Duodenal mucosa (tissue), 2 donors: ENCODE measurements at regions not wholly inside any gene's neighbourhood (a gene's known extent, or its start where the extent isn't known, plus 50 kb on each side); places are given as distances from the start of the nearest gene placed in this dataset.
"Not testable (repeated sequence)": the region's sequence is repeated elsewhere in the genome, so short reads cannot be mapped to it uniquely, and the experiment has no call there.

Source experiments
- H3K27ac ChIP-seq: one replicate; pipeline ENCODE4 v1.7.0; 2013; ENCODE audit warnings: low read depth, low read length
- H3K27me3 ChIP-seq, 2 donors: one replicate each; pipeline ENCODE4 v1.7.0; 2013; ENCODE audit warnings: low read length in 2 of 2, control low read depth in 1 of 2; ENCODE audit not compliant: insufficient read depth in 2 of 2, control insufficient read depth in 1 of 2
- H3K36me3 ChIP-seq, 2 donors: one replicate each; pipeline ENCODE4 v1.7.0; 2013; ENCODE audit warnings: low read length in 2 of 2, control low read depth in 1 of 2; ENCODE audit not compliant: insufficient read depth in 2 of 2, control insufficient read depth in 1 of 2
- H3K4me1 ChIP-seq, 2 donors: one replicate each; pipeline ENCODE4 v1.7.0; 2013; ENCODE audit warnings: low read length in 2 of 2, control low read depth in 1 of 2; ENCODE audit not compliant: insufficient read depth in 2 of 2, control insufficient read depth in 1 of 2
- H3K4me3 ChIP-seq, 2 donors: one replicate each; pipeline ENCODE4 v1.7.0; 2013; ENCODE audit warnings: low read length in 2 of 2, low read depth in 1 of 2
- H3K9ac ChIP-seq, 2 donors: one replicate each; pipeline ENCODE4 v1.7.0; 2013; ENCODE audit warnings: low read length in 2 of 2, low read depth in 1 of 2
- H3K9me3 ChIP-seq, 2 donors: one replicate each; pipeline ENCODE4 v1.7.0; 2013; ENCODE audit warnings: low read length in 2 of 2, control low read depth in 1 of 2; ENCODE audit not compliant: control insufficient read depth in 1 of 2

DNA sequence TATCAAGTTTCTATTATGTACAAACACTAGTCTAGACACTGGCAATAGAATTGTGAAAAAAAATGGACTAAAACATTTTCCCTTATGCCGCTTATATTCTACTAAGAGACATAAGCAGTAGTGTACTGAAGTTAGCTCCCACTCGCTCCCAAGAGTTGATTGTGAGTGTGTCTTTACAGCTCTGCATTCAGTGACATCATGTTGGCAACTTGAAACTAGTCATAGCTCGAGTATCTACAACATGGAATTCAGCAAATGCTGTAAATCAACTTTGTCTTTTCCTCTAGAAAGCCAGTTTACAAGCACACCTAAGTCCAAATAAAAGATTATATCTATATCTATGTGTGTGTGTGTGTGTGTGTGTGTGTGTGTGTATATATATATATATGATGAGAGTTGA lies 58.8 kb upstream of the MAGI2 start:
- no peaks in the 10 kb centered on the region for H3K27me3 ChIP-seq
- no peak overlapping the region for H3K9ac ChIP-seq
- H3K4me1 ChIP-seq = no peaks in the 10 kb centered on the region
- no peaks in the 10 kb centered on the region for H3K9me3 ChIP-seq
- H3K27ac ChIP-seq = no peak overlapping the region
- no peaks in the 10 kb centered on the region for H3K36me3 ChIP-seq
- H3K4me3 ChIP-seq = no peak overlapping the region

- H3K27me3 ChIP-seq = not testable (repeated sequence)
Observed at GRCh38 chr7:79511056-79511455, 57.6 kb upstream of the MAGI2 start.

GRCh38 chr7:79507131-79507530 lies 53.7 kb upstream of the MAGI2 start:
- no peak overlapping the region for H3K27ac ChIP-seq
- no peak overlapping the region for H3K9ac ChIP-seq
- no peaks in the 10 kb centered on the region for H3K27me3 ChIP-seq
- H3K4me3 ChIP-seq = no peak overlapping the region
- no peaks in the 10 kb centered on the region for H3K9me3 ChIP-seq
- no peaks in the 10 kb centered on the region for H3K36me3 ChIP-seq
- H3K4me1 ChIP-seq = no peaks in the 10 kb centered on the region

More at GRCh38 chr7:79511056-79511455, 57.6 kb upstream of the MAGI2 start:
- not testable (repeated sequence) for H3K9me3 ChIP-seq, H3K4me3 ChIP-seq, H3K4me1 ChIP-seq, H3K9ac ChIP-seq, H3K36me3 ChIP-seq, H3K27ac ChIP-seq

- Histone ChIP-seq H3K9me3 (no peaks in the 10 kb centered on the region), H3K4me1 (no peaks in the 10 kb centered on the region), H3K27me3 (no peaks in the 10 kb centered on the region), H3K36me3 (no peaks in the 10 kb centered on the region), H3K9ac (no peak overlapping the region), H3K27ac (no peak overlapping the region), H3K4me3 (no peak overlapping the region)
Observed at GRCh38 chr7:79506481-79506880, 53.0 kb upstream of the MAGI2 start.

DNA sequence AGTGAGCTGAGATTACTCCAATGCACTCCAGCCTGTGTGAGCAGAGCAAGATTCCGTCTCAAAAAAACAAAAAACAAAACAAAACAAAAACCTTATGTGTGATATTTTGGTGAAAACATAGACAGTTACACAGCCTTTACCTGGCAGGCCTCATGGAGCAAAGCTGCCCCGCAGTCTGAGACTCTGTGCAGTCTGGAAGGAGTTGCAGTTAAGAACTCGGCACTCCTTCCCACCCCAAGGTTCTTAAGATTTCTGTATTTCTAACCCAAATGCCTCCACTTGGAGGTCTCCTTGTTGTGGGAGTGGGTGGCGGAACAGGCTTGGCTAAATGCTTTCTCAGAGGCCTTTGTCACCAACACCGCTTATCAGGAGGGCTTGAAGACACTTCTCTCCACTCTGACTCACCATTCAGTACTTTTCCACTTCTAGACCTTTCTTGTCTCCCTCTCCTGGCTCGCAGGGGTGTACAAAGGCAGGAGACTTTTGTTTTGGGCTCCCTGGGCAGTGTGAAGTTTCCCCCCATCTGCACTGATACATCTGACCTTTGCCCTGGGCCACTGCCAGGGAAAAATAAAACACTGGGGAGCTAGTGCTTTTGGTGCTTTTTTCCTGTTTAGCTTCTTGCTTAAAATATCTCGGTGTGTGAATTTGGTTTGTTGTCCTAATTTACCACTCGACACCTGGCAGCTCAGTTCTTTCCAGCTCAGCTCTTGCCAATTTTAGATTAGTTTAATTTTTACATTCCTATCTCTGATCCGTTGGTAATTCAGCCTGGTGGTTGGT lies 51.3 kb upstream of the MAGI2 start:
- Histone ChIP-seq H3K36me3 (no peaks in the 10 kb centered on the region), H3K4me3 (no peak overlapping the region), H3K27ac (no peak overlapping the region), H3K4me1 (no peaks in the 10 kb centered on the region), H3K9ac (no peak overlapping the region), H3K27me3 (no peaks in the 10 kb centered on the region), H3K9me3 (no peaks in the 10 kb centered on the region)
